K562 (cell line): ENCODE measurements at regions not wholly inside any gene's neighbourhood (a gene's known extent, or its start where the extent isn't known, plus 50 kb on each side); places are given as distances from the start of the nearest gene placed in this dataset.

ENCODE experiments used
- ATAC-seq: fragments of 200-7000 bp; cut with Tn5 transposase; 3 replicates; pipeline ENCODE4 v1.9.1; 2020; ENCODE audit warnings: moderate library complexity
- BruUV-seq: library from RNA; stranded (reverse); fragments of 400-500 nt; replicated peaks from 2 replicates; lab custom pipeline; 2021; lab: Mats Ljungman, UMichigan
- CTCF ChIA-PET: fragments of 300-600 bp; formaldehyde crosslinking; extraction: SDS; loops from one replicate; lab custom pipeline; 2021; ENCODE audit warnings: low intra/inter-chr PET ratio; lab: Yijun Ruan, JAX
- POLR2A ChIA-PET: fragments of 300-600, 350-650 bp; sonication (Branson Sonifier 250); formaldehyde crosslinking; extraction: SDS; loops from one replicate; lab custom pipeline; 2021; ENCODE audit warnings: antibody characterized with exemption, inconsistent platforms; lab: Yijun Ruan, JAX
- DNase-seq, 4 experiments: peaks; one replicate each; pipeline versions ENCODE4 v3.0.0 to v3.0.0-alpha.2; 2011 to 2018; ENCODE audit warnings: low spot score in 3 of 4, mixed read lengths in 3 of 4; ENCODE audit errors: extremely low read depth in 1 of 4
- FAIRE-seq: peaks from 2 replicates; lab custom pipeline; 2011; peaks lifted over from hg19 to GRCh38; lab: Jason Lieb, UNC
- H2AFZ ChIP-seq: 2 replicates; pipeline ENCODE4 v1.6.0; 2011; ENCODE audit warnings: low read depth, low read length, control low read depth, inconsistent platforms
- H3K27ac ChIP-seq: fragments of 200-600 bp; 3 replicates; pipeline ENCODE4 v1.8.0; 2011; ENCODE audit warnings: low read depth, mild to moderate bottlenecking, control low read depth, inconsistent platforms, low read length, moderate library complexity, mixed read lengths; ENCODE audit errors: extremely low read depth
- H3K27me3 ChIP-seq, 2 experiments: fragments of 300-600 bp in 1 of 2; 2 replicates in 1 of 2; 3 replicates in 1 of 2; pipeline versions ENCODE4 v1.6.0 to v1.8.0; 2011; ENCODE audit warnings: inconsistent platforms in 2 of 2, low read length in 2 of 2, mild to moderate bottlenecking in 1 of 2, mixed read lengths in 1 of 2, moderate library complexity in 1 of 2; ENCODE audit not compliant: control insufficient read depth in 2 of 2, insufficient read depth in 2 of 2
- H3K36me3 ChIP-seq: fragments of 300-600 bp; 3 replicates; pipeline ENCODE4 v1.8.0; 2011; ENCODE audit warnings: mild to moderate bottlenecking, low read length, inconsistent platforms; ENCODE audit not compliant: control insufficient read depth, insufficient read depth
- H3K4me1 ChIP-seq, 2 experiments: fragments of 200-600 bp in 1 of 2; replicated peaks in 1 of 2; 2 replicates in 1 of 2; 3 replicates in 1 of 2; pipeline versions ENCODE4 v1.5.1 to v1.8.0; 2011; ENCODE audit warnings: inconsistent platforms in 2 of 2, low read length in 2 of 2, mild to moderate bottlenecking in 1 of 2, mixed read lengths in 1 of 2, moderate library complexity in 1 of 2; ENCODE audit not compliant: control insufficient read depth in 2 of 2, insufficient read depth in 2 of 2
- H3K4me2 ChIP-seq: 2 replicates; pipeline ENCODE4 v1.6.1; 2011; ENCODE audit warnings: low read length, control low read depth, inconsistent platforms, mixed read lengths; ENCODE audit not compliant: insufficient read depth
- H3K4me3 ChIP-seq: fragments of 200-600 bp; sonication (generic), shearing (Covaris generic); 2 replicates; pipeline ENCODE4 v1.5.1; 2016; ENCODE audit warnings: control low read depth, inconsistent platforms
- H3K79me2 ChIP-seq: fragments of 200-600 bp; 3 replicates; pipeline ENCODE4 v1.8.0; 2011; ENCODE audit warnings: low read length, inconsistent platforms; ENCODE audit not compliant: control insufficient read depth, insufficient read depth
- H3K9ac ChIP-seq, 2 experiments: 2 replicates each; pipeline versions ENCODE4 v1.6.0 to v1.6.1; 2011; ENCODE audit warnings: low read depth in 2 of 2, low read length in 2 of 2, control low read depth in 1 of 2, inconsistent platforms in 1 of 2, mild to moderate bottlenecking in 1 of 2, mixed read lengths in 1 of 2; ENCODE audit not compliant: insufficient read depth in 1 of 2
- H3K9me1 ChIP-seq: one replicate; pipeline ENCODE4 v1.6.0; 2011; ENCODE audit warnings: inconsistent platforms, mild to moderate bottlenecking, low read length, moderate library complexity; ENCODE audit not compliant: control insufficient read depth, insufficient read depth
- H3K9me3 ChIP-seq: replicated peaks from 2 replicates; pipeline ENCODE4 v1.5.1; 2011; ENCODE audit warnings: low read depth, low read length, inconsistent platforms; ENCODE audit not compliant: control insufficient read depth, insufficient read depth
- H4K20me1 ChIP-seq: replicated peaks from 2 replicates; pipeline ENCODE4 v1.6.1; 2011; ENCODE audit warnings: low read length, inconsistent platforms, mixed read lengths; ENCODE audit not compliant: control insufficient read depth, insufficient read depth
- CEBPG ChIP-seq, 3 experiments: fragments of 200-800 bp in 1 of 3; sonication (Bioruptor generic) in 1 of 3; sonication (generic) in 1 of 3; formaldehyde crosslinking in 1 of 3; IDR thresholded peaks in 2 of 3; conservative IDR thresholded peaks in 1 of 3; 2 replicates each; pipeline versions ENCODE4 v1.6.1 to v1.8.0; 2016 to 2022; ENCODE audit warnings: missing compliant biosample characterization in 2 of 3, missing genetic modification characterization in 2 of 3, mild to moderate bottlenecking in 1 of 3, missing genetic modification reagents in 1 of 3
- HDAC1 ChIP-seq, 2 experiments: fragments of 450-650 bp; IDR thresholded peaks; 2 replicates each; pipeline ENCODE4 v1.6.1; 2016 to 2017; ENCODE audit warnings: inconsistent platforms in 1 of 2, mild to moderate bottlenecking in 1 of 2, moderate library complexity in 1 of 2
- KLF10 ChIP-seq: fragments of 250-450 bp; sonication (Bioruptor Pico); IDR thresholded peaks from 2 replicates; pipeline ENCODE4 v1.6.1; 2021; ENCODE audit warnings: matching md5 sums
- MEF2D ChIP-seq: conservative IDR thresholded peaks from 2 replicates; pipeline ENCODE4 v1.6.1; 2016; ENCODE audit warnings: low read depth, missing genetic modification characterization, missing compliant biosample characterization
- MTA1 ChIP-seq: fragments of 450-650 bp; IDR thresholded peaks from 2 replicates; pipeline ENCODE4 v1.6.1; 2017; ENCODE audit warnings: borderline replicate concordance
- NFE2 ChIP-seq: IDR thresholded peaks from 2 replicates; pipeline ENCODE4 v1.6.1; 2014; ENCODE audit warnings: antibody characterized with exemption, low read depth
- NR2C1 ChIP-seq, 2 experiments: fragments of 450-650 bp; IDR thresholded peaks; 2 replicates each; pipeline ENCODE4 v1.6.1; 2017; ENCODE audit warnings: mild to moderate bottlenecking in 2 of 2, antibody characterized with exemption in 1 of 2, inconsistent platforms in 1 of 2, missing compliant biosample characterization in 1 of 2, missing genetic modification characterization in 1 of 2
- NR3C1 ChIP-seq: sonication (generic); formaldehyde crosslinking; IDR thresholded peaks from 2 replicates; pipeline ENCODE4 v1.8.1; 2022; ENCODE audit warnings: missing genetic modification reagents
- SAFB ChIP-seq: fragments of 200-400 bp; formaldehyde crosslinking; IDR thresholded peaks from 2 replicates; pipeline ENCODE4 v1.6.1; 2017; ENCODE audit warnings: low read depth, low read length, borderline replicate concordance
- SIRT6 ChIP-seq: IDR thresholded peaks from one replicate; pipeline ENCODE4 v1.6.1; 2012; ENCODE audit warnings: low read depth, mild to moderate bottlenecking, control low read depth, inconsistent platforms, low read length, moderate library complexity
- SP2 ChIP-seq: IDR thresholded peaks from 2 replicates; pipeline ENCODE4 v1.6.1; 2011; ENCODE audit warnings: mild to moderate bottlenecking, low read depth, low read length, moderate library complexity; ENCODE audit not compliant: poor library complexity, severe bottlenecking; ENCODE audit errors: extremely low read depth
- SPI1 ChIP-seq: IDR thresholded peaks from 2 replicates; pipeline ENCODE4 v1.6.1; 2011; ENCODE audit warnings: low read depth, low read length, control low read depth, borderline replicate concordance
- TCF7L2 ChIP-seq: fragments of 150-350 bp; IDR thresholded peaks from 2 replicates; pipeline ENCODE4 v1.6.1; 2016; ENCODE audit warnings: low read depth, mild to moderate bottlenecking, low read length, moderate library complexity
- WGBS: fragments of 100-300 bp; shearing (Covaris generic); methylation state at CpG from one replicate; pipeline ENCODE4 v1.1.6; 2016; ENCODE audit warnings: low coverage, mixed read lengths; ENCODE audit not compliant: insufficient coverage; ENCODE audit errors: missing lambda C conversion rate; 5-methylcytosine and 5-hydroxymethylcytosine counted together
- in situ Hi-C: fragments of 300-500 bp; cut with MboI; formaldehyde crosslinking; loops from 4 replicates; pipeline ENCODE4 v1.15.0; 2018; ENCODE audit warnings: inconsistent platforms, mixed read lengths
- intact Hi-C: fragments of 100-400 bp; cut with micrococcal nuclease; formaldehyde crosslinking; loops from 2 replicates; pipeline ENCODE4 v1.14.2; 2022
- TF ChIP-seq, protein P1 (sequence below): fragments of 450-650 bp; IDR thresholded peaks from 2 replicates; pipeline ENCODE4 v1.6.1; 2018; ENCODE audit not compliant: partially characterized antibody
- TF ChIP-seq, protein P2 (sequence below): fragments of 450-650 bp; IDR thresholded peaks from 2 replicates; pipeline ENCODE4 v1.7.0; 2016; ENCODE audit warnings: borderline replicate concordance
- TF ChIP-seq, protein P3 (sequence below), 2 experiments: IDR thresholded peaks; 2 replicates each; pipeline ENCODE4 v1.6.1; 2011; ENCODE audit warnings: borderline replicate concordance in 1 of 2, control low read depth in 1 of 2, low read depth in 1 of 2, low read length in 1 of 2, mild to moderate bottlenecking in 1 of 2, mixed read lengths in 1 of 2, moderate library complexity in 1 of 2; ENCODE audit not compliant: insufficient read depth in 1 of 2, insufficient read length in 1 of 2, poor library complexity in 1 of 2, severe bottlenecking in 1 of 2; ENCODE audit errors: extremely low read depth in 1 of 2

DNA sequence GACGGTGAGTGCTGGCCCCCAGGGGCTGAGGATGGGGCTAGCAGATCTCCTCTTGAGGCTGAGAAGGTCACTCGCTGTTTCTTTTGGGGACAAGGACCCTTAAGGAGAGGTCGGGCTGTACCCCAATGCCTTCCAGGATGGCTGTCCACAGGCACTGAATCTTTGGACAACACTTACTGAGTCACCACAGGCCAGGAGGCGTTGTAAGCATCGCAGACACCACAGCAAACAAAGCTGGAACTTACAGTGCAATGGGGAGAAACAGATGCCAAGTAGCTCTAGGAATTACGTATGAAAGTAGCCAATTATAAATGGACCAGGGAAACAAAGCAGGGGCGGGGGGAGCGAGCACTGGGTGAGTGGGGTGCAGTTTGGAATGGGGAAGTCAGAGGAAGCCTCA is 219.8 kb downstream of the GLI2 start:
- peaks cover 33 to 96% of the 10 kb centered on the region in 2 experiments; a peak in 4 of 5 replicates for H3K27me3 ChIP-seq
- no peak for TF ChIP-seq MEF2D (tag)
- TF ChIP-seq NR2C1 (IDR thresholded peaks at IDR 0.05), result no peak
- no peak for TF ChIP-seq NR2C1 (tag; IDR thresholded peaks at IDR 0.05)
- no peak for TF ChIP-seq SP2
- TF ChIP-seq, protein P1, sequence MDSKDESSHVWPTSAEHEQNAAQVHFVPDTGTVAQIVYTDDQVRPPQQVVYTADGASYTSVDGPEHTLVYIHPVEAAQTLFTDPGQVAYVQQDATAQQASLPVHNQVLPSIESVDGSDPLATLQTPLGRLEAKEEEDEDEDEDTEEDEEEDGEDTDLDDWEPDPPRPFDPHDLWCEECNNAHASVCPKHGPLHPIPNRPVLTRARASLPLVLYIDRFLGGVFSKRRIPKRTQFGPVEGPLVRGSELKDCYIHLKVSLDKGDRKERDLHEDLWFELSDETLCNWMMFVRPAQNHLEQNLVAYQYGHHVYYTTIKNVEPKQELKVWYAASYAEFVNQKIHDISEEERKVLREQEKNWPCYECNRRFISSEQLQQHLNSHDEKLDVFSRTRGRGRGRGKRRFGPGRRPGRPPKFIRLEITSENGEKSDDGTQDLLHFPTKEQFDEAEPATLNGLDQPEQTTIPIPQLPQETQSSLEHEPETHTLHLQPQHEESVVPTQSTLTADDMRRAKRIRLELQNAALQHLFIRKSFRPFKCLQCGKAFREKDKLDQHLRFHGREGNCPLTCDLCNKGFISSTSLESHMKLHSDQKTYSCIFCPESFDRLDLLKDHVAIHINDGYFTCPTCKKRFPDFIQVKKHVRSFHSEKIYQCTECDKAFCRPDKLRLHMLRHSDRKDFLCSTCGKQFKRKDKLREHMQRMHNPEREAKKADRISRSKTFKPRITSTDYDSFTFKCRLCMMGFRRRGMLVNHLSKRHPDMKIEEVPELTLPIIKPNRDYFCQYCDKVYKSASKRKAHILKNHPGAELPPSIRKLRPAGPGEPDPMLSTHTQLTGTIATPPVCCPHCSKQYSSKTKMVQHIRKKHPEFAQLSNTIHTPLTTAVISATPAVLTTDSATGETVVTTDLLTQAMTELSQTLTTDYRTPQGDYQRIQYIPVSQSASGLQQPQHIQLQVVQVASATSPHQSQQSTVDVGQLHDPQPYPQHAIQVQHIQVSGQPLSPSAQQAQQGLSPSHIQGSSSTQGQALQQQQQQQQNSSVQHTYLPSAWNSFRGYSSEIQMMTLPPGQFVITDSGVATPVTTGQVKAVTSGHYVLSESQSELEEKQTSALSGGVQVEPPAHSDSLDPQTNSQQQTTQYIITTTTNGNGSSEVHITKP, result no peak
- no peak for TF ChIP-seq SPI1
- no peak for TF ChIP-seq NFE2
- no peak for TF ChIP-seq HDAC1 (IDR thresholded peaks at IDR 0.05)
- no peak for TF ChIP-seq KLF10 (CRISPR knock-in tag)
- TF ChIP-seq, protein P2, sequence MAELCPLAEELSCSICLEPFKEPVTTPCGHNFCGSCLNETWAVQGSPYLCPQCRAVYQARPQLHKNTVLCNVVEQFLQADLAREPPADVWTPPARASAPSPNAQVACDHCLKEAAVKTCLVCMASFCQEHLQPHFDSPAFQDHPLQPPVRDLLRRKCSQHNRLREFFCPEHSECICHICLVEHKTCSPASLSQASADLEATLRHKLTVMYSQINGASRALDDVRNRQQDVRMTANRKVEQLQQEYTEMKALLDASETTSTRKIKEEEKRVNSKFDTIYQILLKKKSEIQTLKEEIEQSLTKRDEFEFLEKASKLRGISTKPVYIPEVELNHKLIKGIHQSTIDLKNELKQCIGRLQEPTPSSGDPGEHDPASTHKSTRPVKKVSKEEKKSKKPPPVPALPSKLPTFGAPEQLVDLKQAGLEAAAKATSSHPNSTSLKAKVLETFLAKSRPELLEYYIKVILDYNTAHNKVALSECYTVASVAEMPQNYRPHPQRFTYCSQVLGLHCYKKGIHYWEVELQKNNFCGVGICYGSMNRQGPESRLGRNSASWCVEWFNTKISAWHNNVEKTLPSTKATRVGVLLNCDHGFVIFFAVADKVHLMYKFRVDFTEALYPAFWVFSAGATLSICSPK, result no peak
- TF ChIP-seq SAFB, result no peak
- TF ChIP-seq, protein P3, sequence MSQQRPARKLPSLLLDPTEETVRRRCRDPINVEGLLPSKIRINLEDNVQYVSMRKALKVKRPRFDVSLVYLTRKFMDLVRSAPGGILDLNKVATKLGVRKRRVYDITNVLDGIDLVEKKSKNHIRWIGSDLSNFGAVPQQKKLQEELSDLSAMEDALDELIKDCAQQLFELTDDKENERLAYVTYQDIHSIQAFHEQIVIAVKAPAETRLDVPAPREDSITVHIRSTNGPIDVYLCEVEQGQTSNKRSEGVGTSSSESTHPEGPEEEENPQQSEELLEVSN (IDR thresholded peaks at IDR 0.05; ENCODE audit: borderline replicate concordance in 1 of 2, extremely low read depth in 1 of 2, insufficient read depth in 1 of 2, insufficient read length in 1 of 2, low read depth in 1 of 2, low read length in 1 of 2, poor library complexity in 1 of 2, severe bottlenecking in 1 of 2), result no peak
- TF ChIP-seq CEBPG (CRISPR knock-in tag; IDR thresholded peaks at IDR 0.05), result no peak
- no peak for TF ChIP-seq CEBPG (tag; conservative IDR thresholded peaks at IDR 0.05 in 1 of 2, IDR thresholded peaks at IDR 0.05 in 1 of 2)
- TF ChIP-seq TCF7L2, result no peak
- no peak for TF ChIP-seq MTA1
- no peak for TF ChIP-seq SIRT6
- no peak for TF ChIP-seq NR3C1 (CRISPR knock-in tag)
- peaks cover 2% of the 10 kb centered on the region for H3K9me1 ChIP-seq
- H2AFZ ChIP-seq, result no peak overlapping the region
- CTCF ChIA-PET, result no interaction called here
- no peaks in the 10 kb centered on the region for H3K36me3 ChIP-seq
- POLR2A ChIA-PET, result no interaction called here
- no peaks in the 10 kb centered on the region; a peak in 3 of 5 replicates for H3K4me1 ChIP-seq
- peaks cover 5% of the 10 kb centered on the region; the same call in 1 of the 2 replicates for H4K20me1 ChIP-seq
- in situ Hi-C loops, result no loop called here
- H3K79me2 ChIP-seq, result no peaks in the 10 kb centered on the region
- intact Hi-C loops, result no loop called here
- no peak overlapping the region for H3K4me2 ChIP-seq
- no TSS peak for BruUV-seq
- no peak overlapping the region for H3K9ac ChIP-seq
- no peaks in the 10 kb centered on the region for H3K9me3 ChIP-seq
- H3K4me3 ChIP-seq, result no peak overlapping the region
- no peak for DNase-seq
- 6% methylated on average over 8 of the region's 8 CpGs for WGBS
- no peak overlapping the region for H3K27ac ChIP-seq
- no peak for ATAC-seq
- FAIRE-seq, result no peak
